ENCODE measurements at regions not wholly inside any gene's neighbourhood (a gene's known extent, or its start where the extent isn't known, plus 50 kb on each side); places are given as distances from the start of the nearest gene placed in this dataset.

DNA sequence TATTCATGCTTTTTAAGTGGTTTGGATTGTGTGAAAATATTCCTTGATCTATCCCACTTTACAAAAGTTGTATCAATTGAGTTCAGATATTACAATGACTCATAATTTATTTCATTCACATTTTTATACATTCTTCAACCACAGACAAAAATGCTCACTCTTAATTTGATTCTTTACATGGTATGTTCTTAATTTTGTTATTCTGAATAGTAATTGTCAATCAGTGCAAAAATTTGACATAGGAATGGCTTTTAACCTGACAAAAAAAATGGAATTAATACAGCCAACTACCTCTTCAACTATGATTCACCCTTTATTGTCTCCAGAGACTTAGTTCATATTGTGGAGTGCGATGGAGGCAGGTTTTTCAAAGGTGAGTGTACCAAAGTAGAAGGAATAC is 1002.4 kb upstream of the ADGRL4 start:
- H3K27ac Mint-ChIP-seq: no peak overlapping the region
- H3K36me3 Mint-ChIP-seq (ENCODE audit: low read depth): no peaks in the 10 kb centered on the region
- no peaks in the 10 kb centered on the region for H3K4me1 Mint-ChIP-seq (ENCODE audit: low read depth)

DNA sequence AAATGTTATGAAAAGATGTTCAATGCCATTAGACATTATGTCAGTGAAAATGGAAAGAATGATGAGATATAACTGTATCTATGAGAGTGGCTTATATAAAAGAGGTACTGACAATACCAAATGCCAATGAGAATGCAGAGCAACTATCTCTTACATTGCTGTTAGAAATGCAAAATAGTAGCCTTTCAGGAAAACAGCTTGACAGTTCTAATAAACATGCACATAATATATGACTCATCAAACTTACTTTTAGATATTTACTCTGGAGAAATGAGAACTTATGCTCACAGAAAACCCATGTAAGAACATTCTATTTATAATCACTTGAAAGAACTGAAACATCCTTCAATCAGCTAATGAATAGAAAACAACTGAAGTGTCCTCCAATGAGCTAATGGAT is 996.7 kb upstream of the ADGRL4 start:
- Mint-ChIP-seq H3K36me3 (ENCODE audit: low read depth) (no peaks in the 10 kb centered on the region), H3K27ac (no peak overlapping the region), H3K4me3 (ENCODE audit: low read depth) (no peak overlapping the region), H3K27me3 (ENCODE audit: low read depth) (no peaks in the 10 kb centered on the region), H3K9me3 (peaks cover 29% of the 10 kb centered on the region), H3K4me1 (ENCODE audit: low read depth) (no peaks in the 10 kb centered on the region)
- no peak for DNase-seq (ENCODE audit: low spot score)
- intact Hi-C loops (cut with micrococcal nuclease): no loop called here

More for the DNA sequence above, 1002.4 kb upstream of the ADGRL4 start:
- Mint-ChIP-seq H3K4me3 (ENCODE audit: low read depth) (no peak overlapping the region), H3K27me3 (ENCODE audit: low read depth) (no peaks in the 10 kb centered on the region), H3K9me3 (peaks cover 12% of the 10 kb centered on the region)
- intact Hi-C loops (cut with micrococcal nuclease): no loop called here
- no peak for DNase-seq (ENCODE audit: low spot score)

DNA sequence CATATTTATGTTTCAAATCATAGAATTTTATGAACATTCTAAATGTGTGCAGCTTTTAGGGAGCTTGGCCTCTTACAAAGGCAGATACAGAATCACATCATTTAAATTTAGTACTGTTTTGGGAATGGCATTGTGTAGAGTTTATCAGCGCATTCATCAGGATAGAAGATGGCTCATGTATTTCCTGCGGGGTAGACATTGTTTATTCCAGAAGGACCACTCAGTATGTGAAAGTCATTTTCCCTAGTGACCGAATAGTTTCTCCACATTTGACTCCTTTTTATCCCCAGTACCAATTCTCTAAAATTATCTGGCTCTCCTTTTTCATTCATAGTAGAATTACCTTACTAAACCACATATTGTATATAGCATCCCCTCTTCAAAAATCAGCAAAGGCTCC is 981.9 kb upstream of the ADGRL4 start:
- intact Hi-C loops (cut with micrococcal nuclease): no loop called here
- Mint-ChIP-seq H3K4me3 (ENCODE audit: low read depth) (no peak overlapping the region), H3K27me3 (ENCODE audit: low read depth) (no peaks in the 10 kb centered on the region), H3K4me1 (ENCODE audit: low read depth) (no peaks in the 10 kb centered on the region), H3K36me3 (ENCODE audit: low read depth) (no peaks in the 10 kb centered on the region), H3K9me3 (peaks cover 15% of the 10 kb centered on the region), H3K27ac (no peak overlapping the region)
- DNase-seq (ENCODE audit: low spot score): no peak

DNA sequence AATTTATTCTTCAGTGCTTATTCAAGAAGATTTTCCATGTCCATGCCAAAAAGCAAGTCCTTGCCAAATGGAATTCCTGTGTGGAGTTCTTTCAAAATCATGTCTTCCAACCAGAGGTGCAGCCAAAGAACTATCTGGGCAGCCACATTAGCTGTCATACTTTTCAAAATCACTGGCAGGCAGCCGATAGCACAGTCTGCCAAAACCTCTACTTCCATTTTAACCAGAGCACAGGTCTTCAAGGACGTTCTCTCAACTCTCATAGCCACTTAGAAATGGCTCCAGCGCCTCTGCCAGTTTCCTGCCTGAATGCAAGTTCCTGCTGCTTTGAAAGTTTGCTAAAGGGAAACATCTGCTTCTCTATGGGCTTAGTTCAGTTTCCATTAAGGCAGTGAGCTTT is 975.7 kb upstream of the ADGRL4 start:
- Mint-ChIP-seq H3K4me1 (ENCODE audit: low read depth) (no peaks in the 10 kb centered on the region), H3K36me3 (ENCODE audit: low read depth) (no peaks in the 10 kb centered on the region), H3K27ac (no peak overlapping the region), H3K4me3 (ENCODE audit: low read depth) (no peak overlapping the region), H3K9me3 (peaks cover 18% of the 10 kb centered on the region), H3K27me3 (ENCODE audit: low read depth) (no peaks in the 10 kb centered on the region)
- intact Hi-C loops (cut with micrococcal nuclease): no loop called here
- no peak for DNase-seq (ENCODE audit: low spot score)

DNA sequence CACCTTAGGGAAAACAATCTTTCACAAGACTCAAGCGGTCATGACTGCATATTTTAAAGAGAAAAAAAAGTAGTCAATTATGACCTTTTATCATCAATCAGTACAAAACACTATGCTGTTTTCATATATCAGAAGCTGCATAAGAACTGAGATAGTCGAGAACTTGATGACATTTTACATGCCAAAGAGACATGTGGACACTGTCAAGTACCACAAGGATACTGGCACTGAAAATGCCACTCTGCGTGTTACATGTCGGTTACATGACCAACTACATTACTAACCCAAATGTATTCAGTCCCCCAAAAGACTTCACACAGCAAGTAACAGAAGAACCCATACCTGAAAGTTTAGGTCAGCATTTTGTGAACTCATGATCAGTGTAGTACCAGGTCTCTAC is 975.0 kb upstream of the ADGRL4 start:
- no peaks in the 10 kb centered on the region for H3K27me3 Mint-ChIP-seq (ENCODE audit: low read depth)
- DNase-seq (ENCODE audit: low spot score): no peak
- intact Hi-C loops (cut with micrococcal nuclease): no loop called here
- H3K36me3 Mint-ChIP-seq (ENCODE audit: low read depth): no peaks in the 10 kb centered on the region
- no peak overlapping the region for H3K27ac Mint-ChIP-seq
- no peak overlapping the region for H3K4me3 Mint-ChIP-seq (ENCODE audit: low read depth)
- no peaks in the 10 kb centered on the region for H3K4me1 Mint-ChIP-seq (ENCODE audit: low read depth)
- peaks cover 26% of the 10 kb centered on the region for H3K9me3 Mint-ChIP-seq

DNA sequence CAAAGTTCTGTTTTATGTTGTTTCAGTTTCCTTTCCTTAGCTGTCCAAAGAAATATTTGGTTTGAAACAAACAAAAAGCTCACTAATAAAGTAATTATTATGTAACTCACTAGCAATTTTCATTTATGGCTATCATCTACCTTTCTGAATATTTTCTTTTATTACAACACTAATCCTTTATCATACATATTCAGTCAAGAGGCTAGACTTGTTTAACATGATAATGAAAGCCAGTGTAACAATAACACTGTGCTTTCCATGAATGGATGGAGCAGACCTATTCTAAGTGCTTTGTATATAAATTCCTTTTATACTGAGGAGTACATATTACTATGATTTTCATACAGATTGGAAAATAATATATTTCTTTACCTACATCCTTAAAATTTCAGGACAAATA is 972.8 kb upstream of the ADGRL4 start:
- DNase-seq (ENCODE audit: low spot score): no peak
- Mint-ChIP-seq H3K4me1 (ENCODE audit: low read depth) (no peaks in the 10 kb centered on the region), H3K27me3 (ENCODE audit: low read depth) (no peaks in the 10 kb centered on the region), H3K4me3 (ENCODE audit: low read depth) (no peak overlapping the region), H3K9me3 (peaks cover 25% of the 10 kb centered on the region), H3K27ac (no peak overlapping the region), H3K36me3 (ENCODE audit: low read depth) (no peaks in the 10 kb centered on the region)
- intact Hi-C loops (cut with micrococcal nuclease): no loop called here

DNA sequence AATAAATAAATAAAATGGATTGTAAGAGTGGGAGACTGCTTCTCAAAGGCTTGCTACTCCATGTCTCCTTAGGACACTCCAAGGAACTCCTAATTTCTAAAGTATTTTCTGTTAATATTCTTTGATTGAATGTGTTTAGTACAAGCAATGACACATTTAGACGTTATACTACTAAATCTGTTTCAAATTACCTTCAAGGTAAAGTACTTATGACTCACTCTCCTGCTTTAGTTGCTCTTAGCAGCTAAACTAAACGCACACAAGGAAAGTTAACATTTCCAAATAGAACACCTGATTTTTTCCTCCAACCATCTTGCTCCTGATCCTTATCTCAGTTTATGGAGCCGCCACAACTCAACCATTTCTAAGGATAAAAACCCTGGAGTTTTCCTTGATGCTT is 969.8 kb upstream of the ADGRL4 start:
- intact Hi-C loops (cut with micrococcal nuclease): no loop called here
- Mint-ChIP-seq H3K27ac (no peak overlapping the region), H3K36me3 (ENCODE audit: low read depth) (no peaks in the 10 kb centered on the region), H3K4me3 (ENCODE audit: low read depth) (no peak overlapping the region), H3K9me3 (peaks cover 28% of the 10 kb centered on the region), H3K27me3 (ENCODE audit: low read depth) (no peaks in the 10 kb centered on the region), H3K4me1 (ENCODE audit: low read depth) (no peaks in the 10 kb centered on the region)
- DNase-seq (ENCODE audit: low spot score): no peak

DNA sequence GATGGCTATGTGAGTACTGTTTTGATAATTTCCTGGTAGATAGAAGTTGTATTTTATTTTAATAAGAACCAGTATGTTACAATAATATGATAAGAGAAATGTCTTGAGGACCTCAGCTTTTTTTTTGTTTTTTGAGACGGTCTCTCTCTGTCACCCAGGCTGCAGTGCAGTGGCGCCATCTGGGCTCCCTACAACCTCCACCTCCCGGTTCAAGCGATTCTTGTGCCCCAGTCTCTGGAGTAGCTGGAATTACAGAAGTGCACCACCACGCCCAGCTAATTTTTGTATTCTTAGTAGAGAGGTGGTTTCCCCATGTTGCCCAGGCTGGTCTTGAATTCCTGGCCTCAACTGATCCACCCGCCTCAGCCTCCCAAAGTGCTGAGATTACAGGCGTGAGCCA is 968.1 kb upstream of the ADGRL4 start:
- intact Hi-C loops (cut with micrococcal nuclease): no loop called here
- Mint-ChIP-seq H3K4me3 (ENCODE audit: low read depth) (no peak overlapping the region), H3K27ac (no peak overlapping the region), H3K27me3 (ENCODE audit: low read depth) (no peaks in the 10 kb centered on the region), H3K4me1 (ENCODE audit: low read depth) (no peaks in the 10 kb centered on the region), H3K9me3 (peaks cover 28% of the 10 kb centered on the region), H3K36me3 (ENCODE audit: low read depth) (no peaks in the 10 kb centered on the region)
- no peak for DNase-seq (ENCODE audit: low spot score)

DNA sequence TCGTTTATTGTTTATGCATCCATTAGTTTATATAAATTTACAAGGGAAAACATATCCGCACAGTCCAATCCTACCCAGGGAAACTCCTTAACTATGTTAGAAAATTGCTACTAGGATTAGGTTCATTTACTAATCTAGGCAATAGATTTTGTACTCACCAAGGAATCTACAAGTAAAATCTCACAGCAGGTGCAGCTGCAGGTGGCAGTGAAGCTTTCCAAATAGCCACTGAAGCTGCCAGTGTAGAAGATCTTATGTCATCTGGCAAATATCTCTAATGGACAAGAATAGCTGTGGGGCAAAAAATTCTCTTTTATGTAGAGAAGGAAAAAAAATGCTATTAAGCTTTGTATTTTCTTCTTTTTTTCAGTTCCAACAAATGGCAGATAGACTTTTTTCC is 963.4 kb upstream of the ADGRL4 start:
- H3K27ac Mint-ChIP-seq: no peak overlapping the region
- intact Hi-C loops (cut with micrococcal nuclease): no loop called here
- no peak for DNase-seq (ENCODE audit: low spot score)

DNA sequence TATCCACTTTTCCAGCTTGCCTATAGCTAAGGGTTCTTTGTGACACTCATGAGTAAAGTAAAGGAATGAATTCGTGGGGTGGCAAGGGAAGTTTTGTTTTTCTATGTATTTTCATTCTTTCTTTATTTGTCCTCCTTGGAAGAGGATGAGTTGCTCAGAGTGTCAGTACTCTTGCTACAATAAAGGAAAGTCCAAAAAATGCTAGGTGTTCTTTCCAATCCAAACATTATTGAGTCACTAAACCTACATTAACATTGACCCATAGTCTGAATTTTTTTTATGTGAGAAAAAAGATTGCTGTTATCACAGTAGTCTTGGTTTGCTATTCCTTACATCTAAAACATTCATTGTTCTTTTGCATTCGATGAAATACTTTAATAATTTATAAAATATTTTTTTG is 959.9 kb upstream of the ADGRL4 start:
- Mint-ChIP-seq H3K4me3 (ENCODE audit: low read depth) (no peak overlapping the region), H3K4me1 (ENCODE audit: low read depth) (no peaks in the 10 kb centered on the region), H3K9me3 (peaks cover 28% of the 10 kb centered on the region), H3K27ac (no peak overlapping the region), H3K27me3 (ENCODE audit: low read depth) (no peaks in the 10 kb centered on the region), H3K36me3 (ENCODE audit: low read depth) (no peaks in the 10 kb centered on the region)
- DNase-seq (ENCODE audit: low spot score): no peak
- intact Hi-C loops (cut with micrococcal nuclease): no loop called here

More for the DNA sequence above, 963.4 kb upstream of the ADGRL4 start:
- Mint-ChIP-seq H3K9me3 (peaks cover 16% of the 10 kb centered on the region), H3K27me3 (ENCODE audit: low read depth) (no peaks in the 10 kb centered on the region), H3K4me1 (ENCODE audit: low read depth) (no peaks in the 10 kb centered on the region), H3K36me3 (ENCODE audit: low read depth) (no peaks in the 10 kb centered on the region), H3K4me3 (ENCODE audit: low read depth) (no peak overlapping the region)

DNA sequence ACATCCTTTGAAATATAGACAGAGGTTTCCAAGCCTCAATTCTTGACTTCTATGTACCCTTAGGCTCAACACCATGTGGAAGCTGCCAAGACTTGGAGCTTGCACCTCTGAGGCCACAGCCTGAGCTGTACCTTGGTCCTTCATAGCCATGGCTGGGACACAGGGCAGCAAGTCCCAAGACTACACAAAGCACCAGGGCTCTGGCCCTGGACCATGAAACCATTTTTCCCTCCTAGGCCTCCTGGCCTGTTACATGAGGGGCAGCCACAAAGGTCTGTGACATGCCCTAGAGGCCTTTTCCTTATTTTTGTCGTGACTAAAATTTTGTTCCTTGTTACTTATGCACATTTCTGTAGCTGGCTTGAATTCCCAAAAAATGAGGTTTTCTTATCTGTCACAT is 953.1 kb upstream of the ADGRL4 start:
- Mint-ChIP-seq H3K9me3 (peaks cover 48% of the 10 kb centered on the region), H3K36me3 (ENCODE audit: low read depth) (no peaks in the 10 kb centered on the region), H3K27ac (no peak overlapping the region), H3K4me1 (ENCODE audit: low read depth) (no peaks in the 10 kb centered on the region), H3K4me3 (ENCODE audit: low read depth) (no peak overlapping the region), H3K27me3 (ENCODE audit: low read depth) (no peaks in the 10 kb centered on the region)
- intact Hi-C loops (cut with micrococcal nuclease): no loop called here
- no peak for DNase-seq (ENCODE audit: low spot score)

DNA sequence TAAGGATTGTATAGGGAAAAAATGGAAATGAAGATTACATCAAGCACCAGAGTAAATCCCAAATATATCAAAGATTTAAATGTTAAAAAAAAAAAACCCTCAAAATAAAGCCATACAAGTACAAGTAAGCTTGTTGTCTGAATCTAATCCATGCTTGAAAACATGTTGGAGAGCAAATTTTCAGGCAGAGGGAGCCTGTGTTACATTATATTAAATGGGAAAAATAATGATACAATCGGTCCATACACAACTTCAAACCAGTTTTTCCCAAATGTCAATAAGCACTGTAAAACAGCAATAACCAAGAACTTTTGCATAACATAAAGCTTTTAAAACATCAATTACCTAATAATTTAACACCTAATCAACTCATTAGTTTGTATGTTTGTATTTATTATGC is 949.4 kb upstream of the ADGRL4 start:
- intact Hi-C loops (cut with micrococcal nuclease): no loop called here
- Mint-ChIP-seq H3K27ac (no peak overlapping the region), H3K4me1 (ENCODE audit: low read depth) (no peaks in the 10 kb centered on the region), H3K36me3 (ENCODE audit: low read depth) (no peaks in the 10 kb centered on the region), H3K27me3 (ENCODE audit: low read depth) (no peaks in the 10 kb centered on the region), H3K4me3 (ENCODE audit: low read depth) (no peak overlapping the region), H3K9me3 (peaks cover 55% of the 10 kb centered on the region)
- no peak for DNase-seq (ENCODE audit: low spot score)

DNA sequence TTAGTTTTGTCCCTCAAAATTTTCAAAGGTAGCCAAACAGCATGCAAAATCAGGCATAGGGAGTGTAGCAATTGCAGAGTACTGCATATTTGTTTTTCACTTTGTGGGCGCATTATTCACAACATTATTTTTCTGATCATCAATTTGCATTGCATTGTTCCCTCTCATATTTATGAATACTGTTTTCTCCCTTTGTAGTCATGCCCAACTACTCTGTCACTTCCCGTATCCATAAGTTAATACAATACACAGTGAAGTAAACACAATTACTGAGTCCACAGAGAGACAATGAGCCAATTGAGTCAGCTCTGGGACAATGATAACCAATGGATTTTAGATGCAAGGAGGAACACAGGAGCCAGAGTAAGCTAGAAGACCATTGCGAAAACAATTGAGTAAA is 944.0 kb upstream of the ADGRL4 start:
- H3K27ac Mint-ChIP-seq: no peak overlapping the region
- H3K4me1 Mint-ChIP-seq (ENCODE audit: low read depth): no peaks in the 10 kb centered on the region
- H3K9me3 Mint-ChIP-seq: peaks cover 33% of the 10 kb centered on the region
- DNase-seq (ENCODE audit: low spot score): no peak
- H3K4me3 Mint-ChIP-seq (ENCODE audit: low read depth): no peak overlapping the region
- no peaks in the 10 kb centered on the region for H3K36me3 Mint-ChIP-seq (ENCODE audit: low read depth)
- no peaks in the 10 kb centered on the region for H3K27me3 Mint-ChIP-seq (ENCODE audit: low read depth)
- intact Hi-C loops (cut with micrococcal nuclease): no loop called here

DNA sequence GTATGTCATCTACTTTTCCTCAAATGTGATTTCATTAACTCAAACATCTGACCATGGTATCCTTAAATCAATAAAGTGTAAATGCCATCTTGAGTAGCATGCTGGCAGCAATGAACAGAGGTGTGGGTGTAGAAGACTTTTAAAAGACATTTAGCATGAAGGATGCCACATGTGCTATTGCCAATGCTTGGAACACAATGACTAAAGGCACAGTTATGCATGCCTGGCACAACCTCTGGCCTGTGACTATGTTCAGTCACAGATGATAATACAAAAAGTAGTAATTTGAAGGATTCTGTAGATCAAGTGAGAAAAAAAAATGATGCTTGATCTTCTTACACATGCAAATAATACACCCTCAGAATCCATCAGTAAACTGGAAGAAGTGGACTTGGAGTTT is 938.9 kb upstream of the ADGRL4 start:
- intact Hi-C loops (cut with micrococcal nuclease): no loop called here
- H3K4me1 Mint-ChIP-seq (ENCODE audit: low read depth): no peaks in the 10 kb centered on the region

More for the DNA sequence above, 938.9 kb upstream of the ADGRL4 start:
- Mint-ChIP-seq H3K4me3 (ENCODE audit: low read depth) (no peak overlapping the region), H3K27me3 (ENCODE audit: low read depth) (no peaks in the 10 kb centered on the region), H3K36me3 (ENCODE audit: low read depth) (no peaks in the 10 kb centered on the region), H3K9me3 (peaks cover 12% of the 10 kb centered on the region), H3K27ac (no peak overlapping the region)
- DNase-seq (ENCODE audit: low spot score): no peak

All from activated T-helper 2 cell treated with anti-CD3 and anti-CD28 coated beads, Interferon-gamma antibody, Interleukin-2, Interleukin-4, amounts not matched to agents 10 μg/mL and 5 μg/mL and 100 μg/mL, durations not matched to agents 14 hours and 24 hours and 36 hours (primary cell).